Epithelial cell of proximal tubule (primary cell): ENCODE measurements at regions not wholly inside any gene's neighbourhood (a gene's known extent, or its start where the extent isn't known, plus 50 kb on each side); places are given as distances from the start of the nearest gene placed in this dataset.

Source experiments
- DNase-seq: peaks from one replicate; pipeline ENCODE4 v3.0.0-alpha.2; 2011; ENCODE audit warnings: low read depth
- H3K4me3 ChIP-seq: 2 replicates; pipeline ENCODE4 v1.5.1; 2011; ENCODE audit warnings: low read depth, mild to moderate bottlenecking, low read length
- TF ChIP-seq, protein P1 (sequence below): conservative IDR thresholded peaks from 2 replicates; pipeline ENCODE4 v1.5.1; 2012; ENCODE audit warnings: low read depth, mild to moderate bottlenecking, low read length

DNA sequence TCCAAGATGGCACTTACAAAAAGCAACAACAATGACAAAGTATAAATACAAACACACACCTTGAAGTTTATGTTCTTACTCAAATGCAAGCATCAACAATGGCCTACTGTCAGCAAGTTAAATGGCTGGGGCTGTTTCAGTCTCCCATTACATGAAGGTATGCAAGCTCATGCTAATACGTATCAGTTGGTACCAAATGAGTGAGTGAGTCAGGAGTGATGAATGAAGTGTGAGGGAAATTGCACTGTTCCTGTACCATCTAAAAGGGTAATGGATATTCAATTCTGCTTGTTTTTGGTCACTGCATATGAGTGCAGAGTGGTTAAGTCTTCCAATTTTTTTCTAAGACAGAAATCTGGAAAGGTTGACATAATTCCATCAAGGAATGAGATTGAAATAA is 964.9 kb downstream of the MAT2B start:
- DNase-seq: no peak
- H3K4me3 ChIP-seq: no peak overlapping the region
- TF ChIP-seq, protein P1, sequence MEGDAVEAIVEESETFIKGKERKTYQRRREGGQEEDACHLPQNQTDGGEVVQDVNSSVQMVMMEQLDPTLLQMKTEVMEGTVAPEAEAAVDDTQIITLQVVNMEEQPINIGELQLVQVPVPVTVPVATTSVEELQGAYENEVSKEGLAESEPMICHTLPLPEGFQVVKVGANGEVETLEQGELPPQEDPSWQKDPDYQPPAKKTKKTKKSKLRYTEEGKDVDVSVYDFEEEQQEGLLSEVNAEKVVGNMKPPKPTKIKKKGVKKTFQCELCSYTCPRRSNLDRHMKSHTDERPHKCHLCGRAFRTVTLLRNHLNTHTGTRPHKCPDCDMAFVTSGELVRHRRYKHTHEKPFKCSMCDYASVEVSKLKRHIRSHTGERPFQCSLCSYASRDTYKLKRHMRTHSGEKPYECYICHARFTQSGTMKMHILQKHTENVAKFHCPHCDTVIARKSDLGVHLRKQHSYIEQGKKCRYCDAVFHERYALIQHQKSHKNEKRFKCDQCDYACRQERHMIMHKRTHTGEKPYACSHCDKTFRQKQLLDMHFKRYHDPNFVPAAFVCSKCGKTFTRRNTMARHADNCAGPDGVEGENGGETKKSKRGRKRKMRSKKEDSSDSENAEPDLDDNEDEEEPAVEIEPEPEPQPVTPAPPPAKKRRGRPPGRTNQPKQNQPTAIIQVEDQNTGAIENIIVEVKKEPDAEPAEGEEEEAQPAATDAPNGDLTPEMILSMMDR: no peak

DNA sequence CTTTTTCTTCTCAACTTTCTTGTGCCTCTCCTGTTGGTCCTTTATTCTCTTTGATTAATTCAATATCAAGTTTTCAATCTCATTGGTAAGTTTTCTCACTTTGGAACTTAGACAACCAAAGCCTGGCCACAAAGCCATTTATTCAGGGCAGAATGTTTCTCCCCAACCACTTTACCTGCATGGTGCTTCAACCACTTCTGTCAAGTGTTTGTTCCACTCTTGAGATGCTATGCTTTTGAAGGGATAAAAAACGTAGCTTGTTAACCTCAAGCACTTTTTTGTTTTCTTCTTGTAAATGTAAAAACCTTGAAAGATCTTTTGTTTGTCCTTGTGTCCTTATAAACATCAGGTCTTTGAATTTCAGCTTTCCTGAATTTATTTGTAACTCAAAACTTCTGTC is 966.7 kb downstream of the MAT2B start:
- TF ChIP-seq, protein P1: no peak
- DNase-seq: no peak
- H3K4me3 ChIP-seq: no peak overlapping the region

DNA sequence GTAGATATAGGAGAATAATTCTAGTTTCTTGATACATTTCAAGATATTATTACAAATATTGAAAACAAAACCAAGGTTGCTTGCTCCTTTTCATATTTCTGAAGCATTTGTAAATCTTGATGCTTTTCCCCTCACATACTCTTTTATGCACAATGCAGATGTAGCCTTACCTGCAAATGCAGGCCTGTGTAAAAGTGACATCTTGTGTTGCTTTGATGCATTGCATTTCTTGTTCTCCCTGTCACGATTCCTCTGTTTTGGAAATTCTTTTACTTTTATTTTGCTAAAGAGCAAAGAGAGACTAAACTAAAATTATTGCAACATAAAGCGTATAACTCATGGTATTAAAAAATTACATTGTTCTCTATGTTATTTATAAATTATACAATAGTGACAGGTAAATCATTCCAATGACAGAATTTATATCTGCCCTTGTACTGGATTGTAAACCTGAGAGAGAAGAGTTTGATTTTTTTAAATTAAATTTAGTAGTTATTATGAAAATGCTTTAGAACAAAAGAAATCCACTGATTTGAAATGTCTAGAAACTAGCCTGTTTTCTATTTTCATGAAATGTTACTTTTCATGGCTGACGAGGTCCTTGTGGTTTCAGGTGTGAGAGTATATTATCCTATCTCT is 970.0 kb downstream of the MAT2B start:
- TF ChIP-seq, protein P1: peak; percentile 90

DNA sequence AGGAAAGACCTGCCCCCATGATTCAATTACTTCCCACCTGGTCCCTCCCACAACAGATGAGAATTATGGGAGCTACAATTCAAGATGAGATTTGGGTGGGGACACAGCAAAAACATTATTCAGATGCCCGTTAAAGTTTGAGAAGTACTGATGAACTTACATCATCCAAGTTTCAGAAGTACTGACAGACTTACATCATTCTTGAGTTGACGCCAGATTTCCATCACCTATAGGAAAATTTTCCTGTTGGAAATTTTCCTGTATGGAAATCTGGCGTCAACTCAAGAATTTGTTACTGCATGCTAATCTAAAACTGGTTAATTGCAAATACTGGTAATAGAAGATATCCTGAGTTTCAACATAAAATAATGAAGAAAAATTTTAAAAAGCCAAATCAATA is 975.9 kb downstream of the MAT2B start:
- DNase-seq: no peak
- no peak overlapping the region for H3K4me3 ChIP-seq
- TF ChIP-seq, protein P1: no peak

More for the DNA sequence above, 970.0 kb downstream of the MAT2B start:
- no peak for DNase-seq
- no peak overlapping the region for H3K4me3 ChIP-seq

DNA sequence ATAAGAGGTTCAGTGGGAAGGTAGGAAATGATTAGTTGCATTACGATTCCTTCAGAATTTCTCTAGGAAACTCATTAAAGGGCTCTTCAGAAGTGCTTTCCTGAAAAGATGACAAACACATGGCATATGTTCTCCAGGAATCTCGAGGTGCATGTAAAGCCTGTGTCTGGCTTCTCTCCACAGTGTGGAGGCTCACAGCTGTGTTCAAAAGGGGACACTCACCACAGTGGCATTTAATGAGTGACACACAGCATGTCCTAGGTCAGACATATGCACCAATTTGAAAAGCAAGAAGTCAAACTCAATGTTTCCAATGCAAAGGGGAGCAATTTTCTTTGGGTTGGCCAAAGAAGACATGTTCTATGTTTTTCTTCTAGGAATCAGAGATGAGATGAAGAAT is 976.9 kb downstream of the MAT2B start:
- TF ChIP-seq, protein P1: no peak
- DNase-seq: no peak
- H3K4me3 ChIP-seq: no peak overlapping the region

DNA sequence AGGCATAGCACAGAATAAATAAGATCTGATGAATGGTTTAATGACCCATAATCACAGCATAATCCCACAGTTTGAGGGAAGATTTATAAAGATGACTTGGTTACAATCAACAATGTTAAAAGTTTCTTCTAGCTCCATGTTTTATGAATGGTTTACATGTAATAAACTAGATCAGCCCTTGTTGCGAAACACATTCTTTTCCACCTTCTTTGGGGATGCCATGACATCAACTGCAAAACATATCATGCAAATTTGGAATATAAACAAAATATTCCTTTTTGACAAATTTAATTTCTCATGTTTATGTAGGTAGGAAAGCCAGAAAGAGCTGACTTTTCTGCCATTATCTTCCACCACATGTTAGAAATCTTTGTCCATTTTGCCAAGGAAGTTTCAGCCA is 979.5 kb downstream of the MAT2B start:
- TF ChIP-seq, protein P1: no peak
- no peak overlapping the region for H3K4me3 ChIP-seq
- DNase-seq: no peak

DNA sequence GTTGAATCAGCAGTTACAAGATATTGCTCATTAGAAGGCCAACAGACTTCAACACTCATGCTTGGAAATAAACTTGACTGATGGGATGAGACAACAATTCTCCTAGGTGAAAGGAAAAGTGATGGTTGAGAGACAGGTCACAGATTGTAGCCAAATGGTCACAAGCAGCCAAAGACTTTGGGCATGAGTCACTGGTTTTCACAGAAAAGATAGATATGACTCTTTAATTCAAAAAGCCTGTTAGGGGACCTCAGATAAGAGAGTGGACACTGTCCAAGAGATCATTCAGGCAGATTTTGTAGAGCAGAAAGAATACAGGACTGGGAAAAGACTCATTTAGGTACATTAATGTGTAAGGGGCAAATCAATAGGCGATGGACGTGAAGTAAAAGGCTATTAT is 982.5 kb downstream of the MAT2B start:
- TF ChIP-seq, protein P1: no peak
- no peak overlapping the region for H3K4me3 ChIP-seq
- DNase-seq: no peak
